Smooth muscle cell (in vitro differentiated cells): ENCODE measurements at regions not wholly inside any gene's neighbourhood (a gene's known extent, or its start where the extent isn't known, plus 50 kb on each side); places are given as distances from the start of the nearest gene placed in this dataset.

Source experiments
- DNase-seq: peaks from one replicate; lab custom pipeline; 2025; ENCODE audit not compliant: unreplicated experiment; lab: John Stamatoyannopoulos, UW
- H2AFZ ChIP-seq: fragments of 200-600 bp; sonication (generic); 2 replicates; pipeline ENCODE4 v1.6.0; 2016; ENCODE audit warnings: antibody characterized with exemption, low read depth, mild to moderate bottlenecking
- H3F3A ChIP-seq: fragments of 200-600 bp; sonication (generic); 2 replicates; pipeline ENCODE4 v1.6.0; 2017; ENCODE audit warnings: antibody characterized with exemption, low read depth
- H3K27ac ChIP-seq: fragments of 200-600 bp; sonication (generic); 2 replicates; pipeline ENCODE4 v1.5.1; 2016; ENCODE audit warnings: low read depth, mild to moderate bottlenecking
- H3K27me3 ChIP-seq: fragments of 200-600 bp; sonication (generic); 2 replicates; pipeline ENCODE4 v1.6.1; 2016; ENCODE audit warnings: low read depth, mild to moderate bottlenecking
- H3K36me3 ChIP-seq: fragments of 200-600 bp; sonication (generic); 2 replicates; pipeline ENCODE4 v1.5.1; 2016; ENCODE audit warnings: low read depth
- H3K4me1 ChIP-seq: fragments of 200-600 bp; sonication (generic); 2 replicates; pipeline ENCODE4 v1.5.1; 2016; ENCODE audit warnings: low read depth
- H3K4me2 ChIP-seq: fragments of 200-600 bp; sonication (generic); 2 replicates; pipeline ENCODE4 v1.6.0; 2016; ENCODE audit warnings: mild to moderate bottlenecking
- H3K4me3 ChIP-seq: fragments of 200-600 bp; sonication (generic); 2 replicates; pipeline ENCODE4 v1.5.1; 2016; ENCODE audit warnings: mild to moderate bottlenecking
- H3K79me2 ChIP-seq: fragments of 200-600 bp; sonication (generic); 2 replicates; pipeline ENCODE4 v1.6.0; 2016; ENCODE audit warnings: low read depth, mild to moderate bottlenecking
- H3K9ac ChIP-seq: fragments of 200-600 bp; sonication (generic); 2 replicates; pipeline ENCODE4 v1.6.0; 2016; ENCODE audit warnings: low read depth
- H3K9me3 ChIP-seq: fragments of 200-600 bp; sonication (generic); replicated peaks from 2 replicates; pipeline ENCODE4 v1.5.1; 2016; ENCODE audit warnings: low read depth
- H4K20me1 ChIP-seq: fragments of 200-600 bp; sonication (generic); 2 replicates; pipeline ENCODE4 v1.6.0; 2016; ENCODE audit warnings: low read depth
- WGBS: methylation state at CpG from one replicate; pipeline ENCODE4 v1.1.7; 2016; ENCODE audit warnings: low lambda C conversion rate; 5-methylcytosine and 5-hydroxymethylcytosine counted together
- TF ChIP-seq, protein P1 (sequence below): fragments of 200-600 bp; sonication (generic); IDR thresholded peaks from 2 replicates; pipeline ENCODE4 v1.5.1; 2017; ENCODE audit warnings: borderline replicate concordance, mild to moderate bottlenecking, antibody characterized with exemption; ENCODE audit not compliant: insufficient read depth, poor library complexity, severe bottlenecking

DNA sequence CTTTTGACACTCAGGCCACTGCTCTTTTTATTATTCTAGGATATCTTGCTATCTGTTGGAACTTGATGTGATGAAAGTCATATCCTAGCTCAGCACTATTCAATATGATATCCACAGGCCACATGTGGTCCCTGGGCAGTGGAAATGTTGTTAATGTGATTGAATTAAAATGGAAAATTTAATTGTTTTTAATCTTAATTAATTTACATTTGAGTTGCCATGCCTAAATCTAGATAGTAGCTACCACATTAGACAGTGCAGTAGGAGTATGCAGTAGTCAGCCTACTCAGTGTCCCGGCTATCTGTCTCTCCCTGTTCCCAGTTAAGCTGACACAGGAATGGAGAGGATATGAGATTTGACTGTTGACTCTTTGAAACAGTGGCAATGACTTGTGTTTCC, 460.2 kb downstream of the GBE1 start:
- H3K79me2 ChIP-seq = no peaks in the 10 kb centered on the region
- H3K9ac ChIP-seq = no peak overlapping the region
- H4K20me1 ChIP-seq = no peaks in the 10 kb centered on the region
- TF ChIP-seq, protein P1, sequence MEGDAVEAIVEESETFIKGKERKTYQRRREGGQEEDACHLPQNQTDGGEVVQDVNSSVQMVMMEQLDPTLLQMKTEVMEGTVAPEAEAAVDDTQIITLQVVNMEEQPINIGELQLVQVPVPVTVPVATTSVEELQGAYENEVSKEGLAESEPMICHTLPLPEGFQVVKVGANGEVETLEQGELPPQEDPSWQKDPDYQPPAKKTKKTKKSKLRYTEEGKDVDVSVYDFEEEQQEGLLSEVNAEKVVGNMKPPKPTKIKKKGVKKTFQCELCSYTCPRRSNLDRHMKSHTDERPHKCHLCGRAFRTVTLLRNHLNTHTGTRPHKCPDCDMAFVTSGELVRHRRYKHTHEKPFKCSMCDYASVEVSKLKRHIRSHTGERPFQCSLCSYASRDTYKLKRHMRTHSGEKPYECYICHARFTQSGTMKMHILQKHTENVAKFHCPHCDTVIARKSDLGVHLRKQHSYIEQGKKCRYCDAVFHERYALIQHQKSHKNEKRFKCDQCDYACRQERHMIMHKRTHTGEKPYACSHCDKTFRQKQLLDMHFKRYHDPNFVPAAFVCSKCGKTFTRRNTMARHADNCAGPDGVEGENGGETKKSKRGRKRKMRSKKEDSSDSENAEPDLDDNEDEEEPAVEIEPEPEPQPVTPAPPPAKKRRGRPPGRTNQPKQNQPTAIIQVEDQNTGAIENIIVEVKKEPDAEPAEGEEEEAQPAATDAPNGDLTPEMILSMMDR = no peak
- no peak overlapping the region for H3K27ac ChIP-seq
- no peak for DNase-seq
- H3K4me1 ChIP-seq = peaks cover 6% of the 10 kb centered on the region
- no peaks in the 10 kb centered on the region for H3K9me3 ChIP-seq
- 37% methylated on average over 1 of the region's 1 CpG for WGBS
- no peaks in the 10 kb centered on the region for H3K36me3 ChIP-seq
- no peak overlapping the region for H3K4me2 ChIP-seq
- H3F3A ChIP-seq = no peaks in the 10 kb centered on the region
- H3K4me3 ChIP-seq = no peak overlapping the region
- H3K27me3 ChIP-seq = no peaks in the 10 kb centered on the region
- H2AFZ ChIP-seq = no peak overlapping the region

DNA sequence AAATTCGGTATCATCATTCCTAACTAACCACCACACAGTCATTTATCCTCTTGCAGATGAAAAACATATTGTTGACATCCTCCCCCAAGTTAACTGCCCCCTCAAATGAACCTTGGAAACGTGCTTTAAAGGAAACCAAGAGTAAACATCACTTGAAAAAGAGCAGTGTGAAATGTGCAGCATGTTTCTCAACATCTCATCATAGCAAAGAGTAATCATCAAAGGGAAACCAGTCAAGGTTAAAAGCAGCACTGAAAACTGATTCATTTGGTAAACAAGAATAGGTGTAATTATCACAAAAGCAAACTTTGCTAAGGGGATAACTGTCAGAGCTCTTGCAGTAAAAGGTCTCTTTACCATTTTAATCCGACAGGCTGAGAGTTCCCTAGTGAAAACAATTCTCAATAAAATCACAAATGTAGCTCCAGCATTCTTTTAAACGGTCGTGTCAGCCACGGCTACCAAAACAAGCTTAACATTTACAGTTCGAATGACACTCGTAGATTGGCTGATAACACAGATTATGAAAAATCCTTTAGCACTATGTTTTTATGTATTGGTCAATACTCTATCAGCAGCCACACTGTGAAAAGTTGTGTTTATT, 461.0 kb downstream of the GBE1 start:
- Histone ChIP-seq H3K4me2 (no peak overlapping the region), H3K9ac (no peak overlapping the region), H3K4me1 (peaks cover 6% of the 10 kb centered on the region), H2AFZ (no peak overlapping the region), H3K27me3 (no peaks in the 10 kb centered on the region), H3F3A (no peaks in the 10 kb centered on the region), H3K9me3 (no peaks in the 10 kb centered on the region), H3K4me3 (no peak overlapping the region), H3K27ac (no peak overlapping the region), H3K79me2 (no peaks in the 10 kb centered on the region), H3K36me3 (no peaks in the 10 kb centered on the region), H4K20me1 (no peaks in the 10 kb centered on the region)
- 53% methylated on average over 8 of the region's 8 CpGs for WGBS
- TF ChIP-seq, protein P1 = no peak
- DNase-seq = no peak

DNA sequence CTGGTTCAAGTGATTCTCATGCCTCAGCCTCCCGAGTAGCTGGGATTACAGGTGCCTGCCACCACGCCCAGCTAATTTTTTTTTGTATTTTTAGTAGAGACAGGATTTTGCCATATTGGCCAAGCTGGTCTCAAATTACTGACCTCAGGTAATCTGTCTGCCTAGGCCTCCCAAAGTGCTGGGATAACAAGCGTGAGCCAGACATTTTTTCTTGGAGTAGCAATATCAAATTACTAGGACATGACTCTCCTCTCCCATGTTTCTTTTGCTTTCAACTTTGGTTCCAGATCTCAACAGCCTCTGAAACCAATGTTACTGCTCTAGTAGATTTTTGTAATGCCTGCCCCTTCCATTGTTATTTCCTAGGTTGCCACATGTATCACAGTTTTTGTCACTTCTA, 462.0 kb downstream of the GBE1 start:
- TF ChIP-seq, protein P1 = no peak
- 86% methylated on average over 3 of the region's 3 CpGs for WGBS

DNA sequence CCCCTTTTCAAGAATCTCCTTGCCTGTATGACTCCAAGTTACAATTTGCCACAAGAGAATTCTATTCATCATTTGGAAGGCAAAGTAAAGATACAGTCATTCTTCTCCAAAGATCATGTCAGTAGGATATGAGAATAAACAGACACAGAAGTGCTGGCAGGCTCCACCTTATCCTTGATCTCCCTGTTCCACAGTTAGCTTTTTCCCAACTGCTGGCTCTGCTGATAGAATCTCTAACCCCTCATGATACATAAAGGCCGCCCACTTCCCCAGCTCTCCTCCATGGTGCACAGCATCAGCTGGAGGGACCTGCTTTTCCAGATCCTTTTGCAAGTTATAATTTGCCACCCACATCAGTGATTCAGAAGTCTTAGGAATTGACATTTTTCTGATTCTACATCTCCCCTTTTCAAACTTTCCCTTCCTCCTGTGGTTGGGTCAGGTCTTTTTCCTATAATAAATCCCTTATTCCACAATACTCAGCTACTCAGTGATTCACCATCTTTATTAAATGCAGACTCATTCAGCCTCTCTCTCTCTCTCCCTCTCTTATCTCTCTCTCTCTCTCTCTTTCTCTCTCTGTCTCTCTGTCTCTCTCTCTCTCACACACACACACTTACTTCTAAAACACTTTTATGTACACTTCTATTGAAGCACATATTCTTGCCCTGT, 465.4 kb downstream of the GBE1 start:
- Histone ChIP-seq H3K36me3 (no peaks in the 10 kb centered on the region), H3K9me3 (no peaks in the 10 kb centered on the region), H3K4me2 (peak overlapping the region; percentile 8), H3K9ac (no peak overlapping the region), H3K4me3 (no peak overlapping the region), H3K27ac (no peak overlapping the region), H3K4me1 (no peaks in the 10 kb centered on the region), H4K20me1 (no peaks in the 10 kb centered on the region), H2AFZ (no peak overlapping the region), H3K27me3 (no peaks in the 10 kb centered on the region), H3F3A (no peaks in the 10 kb centered on the region), H3K79me2 (no peaks in the 10 kb centered on the region)
- no peak for DNase-seq
- WGBS = 72% methylated on average over 1 of the region's 1 CpG
- TF ChIP-seq, protein P1 = no peak

More for the DNA sequence above, 462.0 kb downstream of the GBE1 start:
- Histone ChIP-seq H3K9ac (no peak overlapping the region), H3K79me2 (no peaks in the 10 kb centered on the region), H3K4me1 (peaks cover 6% of the 10 kb centered on the region), H2AFZ (no peak overlapping the region), H3K9me3 (no peaks in the 10 kb centered on the region), H4K20me1 (no peaks in the 10 kb centered on the region), H3K4me2 (no peak overlapping the region), H3F3A (no peaks in the 10 kb centered on the region), H3K27ac (no peak overlapping the region), H3K36me3 (no peaks in the 10 kb centered on the region), H3K4me3 (no peak overlapping the region), H3K27me3 (no peaks in the 10 kb centered on the region)
- no peak for DNase-seq
